Amygdala (tissue), 56 donors: ENCODE measurements at regions not wholly inside any gene's neighbourhood (a gene's known extent, or its start where the extent isn't known, plus 50 kb on each side); places are given as distances from the start of the nearest gene placed in this dataset.

Experiments
- DNase-seq, 56 donors: peaks; one replicate each; lab custom pipeline; 2025; lab: John Stamatoyannopoulos, UW

- no peak for DNase-seq
Measured at GRCh38 chr18:54767098-54767497, 61.2 kb upstream of the RAB27B start.

GRCh38 chr18:54769526-54770464 is 58.5 kb upstream of the RAB27B start:
- no peak for DNase-seq

GRCh38 chr18:54772056-54772455 is 56.2 kb upstream of the RAB27B start:
- no peak for DNase-seq

- DNase-seq, result no peak
Measured at GRCh38 chr18:54774423-54774822, 53.9 kb upstream of the RAB27B start.

GRCh38 chr18:54774981-54775665 is 53.2 kb upstream of the RAB27B start:
- DNase-seq, result peak in 2 of 56 donors; percentile 1 to 9

- DNase-seq, result no peak
Measured at GRCh38 chr18:54775686-54776085, 52.6 kb upstream of the RAB27B start.

GRCh38 chr18:54776282-54776977 is 51.8 kb upstream of the RAB27B start:
- DNase-seq, result no peak

- no peak for DNase-seq
Measured at GRCh38 chr18:54777118-54777791, 51.0 kb upstream of the RAB27B start.

GRCh38 chr18:54777989-54778388 is 50.3 kb upstream of the RAB27B start:
- no peak for DNase-seq
